Mesendoderm (in vitro differentiated cells): ENCODE measurements at regions not wholly inside any gene's neighbourhood (a gene's known extent, or its start where the extent isn't known, plus 50 kb on each side); places are given as distances from the start of the nearest gene placed in this dataset.

Experiments used
- DNase-seq: peaks from one replicate; pipeline ENCODE4 v3.0.0; 2013
- H2AK5ac ChIP-seq: 2 replicates; pipeline ENCODE4 v1.6.1; 2013; ENCODE audit warnings: low read length, inconsistent platforms
- H2BK120ac ChIP-seq: 2 replicates; pipeline ENCODE4 v1.6.1; 2013; ENCODE audit warnings: low read depth, mild to moderate bottlenecking, low read length, moderate library complexity, mixed read lengths
- H2BK15ac ChIP-seq: replicated peaks from 2 replicates; pipeline ENCODE4 v1.6.1; 2013; ENCODE audit warnings: low read depth, mild to moderate bottlenecking, moderate library complexity
- H2BK5ac ChIP-seq: 2 replicates; pipeline ENCODE4 v1.6.1; 2013; ENCODE audit warnings: low read length, inconsistent platforms
- H3K18ac ChIP-seq: 2 replicates; pipeline ENCODE4 v1.6.1; 2013; ENCODE audit warnings: mild to moderate bottlenecking, low read length, mixed read lengths
- H3K23ac ChIP-seq: one replicate; pipeline ENCODE4 v1.6.1; 2013; ENCODE audit warnings: low read length
- H3K27ac ChIP-seq: 2 replicates; pipeline ENCODE4 v1.5.1; 2013; ENCODE audit warnings: low read depth, mild to moderate bottlenecking, inconsistent platforms, low read length, moderate library complexity
- H3K27me3 ChIP-seq: 2 replicates; pipeline ENCODE4 v1.6.1; 2013; ENCODE audit warnings: low read length, control low read depth, mild to moderate bottlenecking, inconsistent platforms; ENCODE audit not compliant: insufficient read depth, poor library complexity
- H3K36me3 ChIP-seq: 2 replicates; pipeline ENCODE4 v1.6.1; 2013; ENCODE audit warnings: low read length, inconsistent platforms; ENCODE audit not compliant: control insufficient read depth, insufficient read depth
- H3K4ac ChIP-seq: one replicate; pipeline ENCODE4 v1.6.1; 2013; ENCODE audit warnings: low read depth, mild to moderate bottlenecking, low read length, moderate library complexity
- H3K4me1 ChIP-seq: 2 replicates; pipeline ENCODE4 v1.6.1; 2013; ENCODE audit warnings: low read depth, low read length, inconsistent platforms; ENCODE audit not compliant: control insufficient read depth
- H3K4me2 ChIP-seq: 2 replicates; pipeline ENCODE4 v1.6.1; 2013; ENCODE audit warnings: low read length
- H3K4me3 ChIP-seq: 2 replicates; pipeline ENCODE4 v1.5.1; 2013; ENCODE audit warnings: mild to moderate bottlenecking, low read length
- H3K56ac ChIP-seq: one replicate; pipeline ENCODE4 v1.6.1; 2013; ENCODE audit warnings: low read length
- H3K79me1 ChIP-seq: 2 replicates; pipeline ENCODE4 v1.6.1; 2013; ENCODE audit warnings: low read length, inconsistent platforms
- H3K79me2 ChIP-seq: 2 replicates; pipeline ENCODE4 v1.6.1; 2013; ENCODE audit warnings: mild to moderate bottlenecking, low read length; ENCODE audit not compliant: control insufficient read depth, insufficient read depth
- H3K9ac ChIP-seq: 2 replicates; pipeline ENCODE4 v1.6.1; 2013; ENCODE audit warnings: low read length, inconsistent platforms
- H4K5ac ChIP-seq: one replicate; pipeline ENCODE4 v1.6.1; 2013; ENCODE audit warnings: low read length
- H4K8ac ChIP-seq: one replicate; pipeline ENCODE4 v1.6.1; 2013; ENCODE audit warnings: low read depth, mild to moderate bottlenecking, control low read depth, low read length, moderate library complexity
- WGBS: extraction: QIAGEN DNeasy Blood & Tissue Kit; methylation state at CpG from one replicate; pipeline ENCODE4 v1.1.7; 2013; ENCODE audit warnings: low lambda C conversion rate, missing lambda C conversion rate; ENCODE audit not compliant: insufficient coverage; ENCODE audit errors: extremely low coverage; 5-methylcytosine and 5-hydroxymethylcytosine counted together

GRCh38 chr2:240255165-240255491, 114.7 kb upstream of the OTOS start:
- Histone ChIP-seq H3K56ac (no peak overlapping the region), H3K9ac (no peak overlapping the region), H2AK5ac (no peak overlapping the region), H3K4me3 (no peak overlapping the region), H3K36me3 (no peaks in the 10 kb centered on the region), H3K79me1 (no peaks in the 10 kb centered on the region), H2BK5ac (no peak overlapping the region), H3K79me2 (no peaks in the 10 kb centered on the region), H3K4ac (no peak overlapping the region), H3K23ac (no peak overlapping the region), H2BK120ac (no peak overlapping the region), H3K4me1 (no peaks in the 10 kb centered on the region), H3K27ac (no peak overlapping the region), H2BK15ac (no peak overlapping the region), H3K4me2 (no peak overlapping the region), H3K18ac (no peak overlapping the region), H3K27me3 (no peaks in the 10 kb centered on the region), H4K5ac (no peak overlapping the region), H4K8ac (no peak overlapping the region)
- DNase-seq: no peak
- WGBS: no CpG with 5 or more reads among the region's 8 CpGs

GRCh38 chr2:240255811-240256703, 115.6 kb upstream of the OTOS start:
- Histone ChIP-seq H3K23ac (no peak overlapping the region), H2AK5ac (no peak overlapping the region), H3K56ac (no peak overlapping the region), H4K5ac (no peak overlapping the region), H3K27me3 (no peaks in the 10 kb centered on the region), H3K9ac (no peak overlapping the region), H3K4me3 (no peak overlapping the region), H2BK120ac (no peak overlapping the region), H3K79me1 (no peaks in the 10 kb centered on the region), H3K4me1 (no peaks in the 10 kb centered on the region), H2BK5ac (no peak overlapping the region), H3K36me3 (no peaks in the 10 kb centered on the region), H4K8ac (no peak overlapping the region), H3K4me2 (no peak overlapping the region), H2BK15ac (no peak overlapping the region), H3K27ac (no peak overlapping the region), H3K4ac (peak overlapping the region; percentile 44), H3K79me2 (no peaks in the 10 kb centered on the region), H3K18ac (no peak overlapping the region)
- peak; percentile 88 for DNase-seq
- WGBS: no CpG with 5 or more reads among the region's 20 CpGs

DNA sequence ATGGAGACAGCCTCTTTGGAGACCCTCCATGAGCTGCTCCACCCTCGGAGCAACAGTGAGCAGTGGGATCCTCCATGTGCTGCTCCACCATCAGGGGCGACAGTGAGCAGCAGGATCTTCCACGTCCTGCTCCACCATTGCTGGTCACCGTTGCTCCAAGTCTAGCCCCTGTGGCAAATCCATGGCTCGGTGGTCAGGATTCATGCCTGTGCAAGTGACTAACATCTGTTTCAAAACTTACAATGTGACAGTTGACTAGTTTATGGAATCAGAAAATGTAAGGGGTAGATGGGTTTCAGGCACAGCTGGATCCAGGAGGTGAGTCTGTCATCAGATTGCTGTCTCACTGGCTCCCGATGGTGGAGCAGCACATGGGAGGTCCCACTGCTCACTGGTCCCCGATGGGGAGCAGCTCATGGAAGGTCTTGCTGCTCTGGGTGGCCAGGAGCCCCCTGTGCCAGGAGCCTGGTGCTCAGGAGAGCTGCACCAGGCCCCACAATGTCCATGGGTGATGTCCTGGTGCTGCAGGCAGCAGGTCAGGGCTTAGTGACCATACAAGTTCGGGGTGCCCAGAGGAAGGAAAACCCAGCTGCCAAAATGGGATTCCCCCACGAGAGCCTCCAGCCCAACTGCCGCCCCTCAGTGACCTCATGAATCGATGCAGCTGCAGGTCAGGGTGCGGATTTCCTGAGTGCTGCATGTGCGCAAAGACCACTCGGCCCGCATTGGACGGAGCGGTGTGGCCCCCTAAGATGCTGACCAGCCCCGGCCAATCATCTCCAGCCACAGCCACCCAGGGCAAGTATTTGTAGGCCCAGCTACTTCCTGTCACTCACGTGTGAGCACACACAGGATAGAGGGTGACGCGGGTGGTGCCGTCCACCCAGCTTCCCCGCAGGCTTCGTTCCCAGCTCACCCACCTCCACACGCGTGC, 116.5 kb upstream of the OTOS start:
- Histone ChIP-seq H3K4me1 (no peaks in the 10 kb centered on the region), H3K18ac (no peak overlapping the region), H3K9ac (no peak overlapping the region), H3K27ac (no peak overlapping the region), H3K56ac (no peak overlapping the region), H3K4me3 (no peak overlapping the region), H3K79me1 (no peaks in the 10 kb centered on the region), H3K79me2 (no peaks in the 10 kb centered on the region), H3K4me2 (no peak overlapping the region), H2BK15ac (no peak overlapping the region), H2BK120ac (no peak overlapping the region), H3K36me3 (no peaks in the 10 kb centered on the region), H3K27me3 (no peaks in the 10 kb centered on the region), H3K23ac (no peak overlapping the region), H2BK5ac (no peak overlapping the region), H4K5ac (no peak overlapping the region), H4K8ac (no peak overlapping the region), H2AK5ac (no peak overlapping the region), H3K4ac (no peak overlapping the region)
- WGBS: no CpG with 5 or more reads among the region's 26 CpGs
- DNase-seq: no peak

DNA sequence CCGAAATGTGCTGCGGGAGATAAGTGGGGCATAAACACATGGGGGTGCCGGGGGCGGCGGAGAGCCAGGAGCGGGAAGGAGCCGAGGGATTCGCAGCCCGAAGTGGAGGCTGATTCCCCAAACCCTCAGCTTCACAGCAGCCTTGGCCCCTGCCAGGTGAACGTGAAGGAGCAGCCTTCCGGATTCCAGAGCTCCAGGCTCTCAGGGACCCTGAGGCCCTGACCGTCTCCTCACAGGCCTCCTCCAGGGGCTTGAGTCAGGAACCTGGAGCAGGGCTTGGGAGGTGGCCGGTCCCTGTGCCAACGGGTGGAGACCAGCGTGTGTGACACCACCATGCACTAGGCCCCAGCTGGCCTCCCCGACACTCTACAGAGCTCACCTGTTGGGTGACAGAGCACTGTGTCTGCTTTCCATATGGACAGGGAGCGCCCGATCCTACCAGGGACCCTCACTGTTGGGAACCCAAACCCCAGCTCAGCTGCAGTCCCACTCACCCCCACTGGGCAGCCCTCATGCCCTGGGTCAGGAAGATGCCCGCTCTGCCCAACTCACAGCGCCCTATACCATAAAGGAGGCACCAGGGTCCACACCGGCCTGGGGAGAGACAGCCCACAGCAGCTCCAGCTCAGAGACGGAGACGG, 117.6 kb upstream of the OTOS start:
- Histone ChIP-seq H3K79me1 (no peaks in the 10 kb centered on the region), H3K4me3 (no peak overlapping the region), H3K4me2 (no peak overlapping the region), H4K8ac (no peak overlapping the region), H2AK5ac (no peak overlapping the region), H3K4ac (no peak overlapping the region), H2BK120ac (no peak overlapping the region), H3K56ac (no peak overlapping the region), H3K18ac (no peak overlapping the region), H3K27me3 (no peaks in the 10 kb centered on the region), H3K4me1 (no peaks in the 10 kb centered on the region), H2BK5ac (no peak overlapping the region), H2BK15ac (no peak overlapping the region), H4K5ac (no peak overlapping the region), H3K9ac (no peak overlapping the region), H3K27ac (no peak overlapping the region), H3K23ac (no peak overlapping the region), H3K36me3 (no peaks in the 10 kb centered on the region), H3K79me2 (no peaks in the 10 kb centered on the region)
- DNase-seq: no peak
- WGBS: no CpG with 5 or more reads among the region's 23 CpGs

DNA sequence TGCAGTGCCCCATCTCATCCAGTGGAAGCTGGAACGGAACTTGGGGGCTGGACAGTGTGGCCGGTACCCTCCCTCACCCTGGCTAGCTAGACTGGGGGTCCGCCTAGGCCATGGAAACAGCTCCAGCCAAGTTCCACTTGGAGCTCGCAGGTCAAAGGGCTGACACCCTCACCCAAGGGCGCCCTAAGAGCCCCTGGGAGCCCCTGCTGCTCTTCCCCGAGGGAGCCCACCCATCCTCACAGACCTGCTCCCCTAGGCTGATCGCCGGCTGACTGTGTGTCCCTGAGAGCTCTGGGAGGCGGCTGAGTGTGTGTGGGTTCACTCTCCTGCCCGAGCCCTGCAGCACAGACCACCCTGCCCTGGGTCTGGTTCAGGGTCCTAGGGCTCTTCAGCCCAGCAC, 118.2 kb upstream of the OTOS start:
- no peak overlapping the region for H3K4me2 ChIP-seq
- H2AK5ac ChIP-seq: no peak overlapping the region
- WGBS: no CpG with 5 or more reads among the region's 10 CpGs
- no peak overlapping the region for H3K27ac ChIP-seq
- no peaks in the 10 kb centered on the region for H3K4me1 ChIP-seq
- no peak overlapping the region for H2BK15ac ChIP-seq
- H3K23ac ChIP-seq: no peak overlapping the region
- no peak overlapping the region for H3K18ac ChIP-seq
- H4K5ac ChIP-seq: no peak overlapping the region
- no peak overlapping the region for H3K56ac ChIP-seq
- H3K79me1 ChIP-seq: no peaks in the 10 kb centered on the region
- no peaks in the 10 kb centered on the region for H3K27me3 ChIP-seq
- no peaks in the 10 kb centered on the region for H3K36me3 ChIP-seq
- H3K4me3 ChIP-seq: no peak overlapping the region
- no peak overlapping the region for H4K8ac ChIP-seq
- no peaks in the 10 kb centered on the region for H3K79me2 ChIP-seq
- no peak overlapping the region for H2BK5ac ChIP-seq
- no peak overlapping the region for H3K4ac ChIP-seq
- no peak overlapping the region for H2BK120ac ChIP-seq
- no peak overlapping the region for H3K9ac ChIP-seq
- DNase-seq: no peak
